H9 (cell line): ENCODE measurements at regions not wholly inside any gene's neighbourhood (a gene's known extent, or its start where the extent isn't known, plus 50 kb on each side); places are given as distances from the start of the nearest gene placed in this dataset.

ENCODE experiments used
- DNase-seq: peaks from one replicate; pipeline ENCODE4 v3.0.0-alpha.2; 2017
- H2AFZ ChIP-seq: one replicate; pipeline ENCODE4 v1.6.1; 2013; ENCODE audit warnings: mild to moderate bottlenecking, low read length, control low read depth, moderate library complexity
- H2AK5ac ChIP-seq: 2 replicates; pipeline ENCODE4 v1.6.1; 2013; ENCODE audit warnings: low read length, control low read depth, mixed read lengths; ENCODE audit not compliant: insufficient read length
- H2BK120ac ChIP-seq: one replicate; pipeline ENCODE4 v1.6.1; 2013; ENCODE audit warnings: low read depth, mild to moderate bottlenecking, low read length, control low read depth, inconsistent platforms; ENCODE audit not compliant: poor library complexity, severe bottlenecking
- H2BK12ac ChIP-seq: 2 replicates; pipeline ENCODE4 v1.6.1; 2013; ENCODE audit warnings: low read length, control low read depth, mixed read lengths, low read depth; ENCODE audit not compliant: insufficient read length
- H2BK15ac ChIP-seq: 2 replicates; pipeline ENCODE4 v1.6.1; 2013; ENCODE audit warnings: low read depth, low read length, control low read depth
- H2BK20ac ChIP-seq: one replicate; pipeline ENCODE4 v1.6.1; 2013; ENCODE audit warnings: low read depth, mild to moderate bottlenecking, low read length, control low read depth, inconsistent platforms; ENCODE audit not compliant: poor library complexity, severe bottlenecking
- H2BK5ac ChIP-seq: 2 replicates; pipeline ENCODE4 v1.6.1; 2013; ENCODE audit warnings: low read length, control low read depth, mixed read lengths; ENCODE audit not compliant: insufficient read length
- H3K14ac ChIP-seq: 2 replicates; pipeline ENCODE4 v1.6.1; 2013; ENCODE audit warnings: low read length, control low read depth; ENCODE audit not compliant: insufficient read depth
- H3K18ac ChIP-seq: 2 replicates; pipeline ENCODE4 v1.6.1; 2013; ENCODE audit warnings: low read depth, mild to moderate bottlenecking, mixed read lengths, low read length, control low read depth; ENCODE audit not compliant: insufficient read length
- H3K23ac ChIP-seq: 2 replicates; pipeline ENCODE4 v1.6.1; 2013; ENCODE audit warnings: low read length, control low read depth, mixed read lengths, low read depth; ENCODE audit not compliant: insufficient read length
- H3K23me2 ChIP-seq: 2 replicates; pipeline ENCODE4 v1.6.1; 2013; ENCODE audit warnings: low read depth, mild to moderate bottlenecking, mixed read lengths, low read length, control low read depth; ENCODE audit not compliant: insufficient read length, poor library complexity, severe bottlenecking
- H3K27ac ChIP-seq: 2 replicates; pipeline ENCODE4 v1.5.1; 2013; ENCODE audit warnings: low read length, control low read depth, mixed read lengths, low read depth; ENCODE audit not compliant: insufficient read length
- H3K27me3 ChIP-seq: 2 replicates; pipeline ENCODE4 v1.6.1; 2013; ENCODE audit warnings: low read length, control low read depth, inconsistent platforms; ENCODE audit not compliant: insufficient read depth
- H3K4ac ChIP-seq: 2 replicates; pipeline ENCODE4 v1.6.1; 2013; ENCODE audit warnings: low read depth, mild to moderate bottlenecking, control low read depth, inconsistent platforms, low read length, moderate library complexity
- H3K4me1 ChIP-seq: 2 replicates; pipeline ENCODE4 v1.6.1; 2013; ENCODE audit warnings: low read length, control low read depth, inconsistent platforms; ENCODE audit not compliant: insufficient read depth
- H3K4me2 ChIP-seq: 2 replicates; pipeline ENCODE4 v1.6.1; 2013; ENCODE audit warnings: low read length, control low read depth, mixed read lengths; ENCODE audit not compliant: insufficient read length, insufficient read depth
- H3K56ac ChIP-seq: 2 replicates; pipeline ENCODE4 v1.6.1; 2013; ENCODE audit warnings: low read depth, mild to moderate bottlenecking, mixed read lengths, low read length, control low read depth; ENCODE audit not compliant: insufficient read length
- H3K79me1 ChIP-seq: 2 replicates; pipeline ENCODE4 v1.6.1; 2013; ENCODE audit warnings: low read depth, mild to moderate bottlenecking, moderate library complexity, low read length, control low read depth, inconsistent platforms; ENCODE audit not compliant: insufficient read depth, poor library complexity, severe bottlenecking
- H3K79me2 ChIP-seq: 2 replicates; pipeline ENCODE4 v1.6.1; 2013; ENCODE audit warnings: low read length, control low read depth, inconsistent platforms; ENCODE audit not compliant: insufficient read depth
- H3K9ac ChIP-seq: 2 replicates; pipeline ENCODE4 v1.6.1; 2013; ENCODE audit warnings: low read length, control low read depth, mixed read lengths; ENCODE audit not compliant: insufficient read length; ENCODE audit errors: extremely low read depth
- H3K9me3 ChIP-seq: one replicate; pipeline ENCODE4 v1.6.1; 2013; ENCODE audit warnings: low read depth, low read length, inconsistent platforms; ENCODE audit not compliant: control insufficient read depth
- H3T11ph ChIP-seq: one replicate; pipeline ENCODE4 v1.6.1; 2013; ENCODE audit warnings: mild to moderate bottlenecking, low read length, control low read depth, inconsistent platforms
- H4K20me1 ChIP-seq: one replicate; pipeline ENCODE4 v1.6.1; 2013; ENCODE audit not compliant: control insufficient read depth, insufficient read length, insufficient read depth
- H4K5ac ChIP-seq: 2 replicates; pipeline ENCODE4 v1.6.1; 2013; ENCODE audit warnings: low read depth, mild to moderate bottlenecking, mixed read lengths, low read length, control low read depth; ENCODE audit not compliant: insufficient read length
- H4K8ac ChIP-seq: replicated peaks from 2 replicates; pipeline ENCODE4 v1.6.1; 2013; ENCODE audit warnings: low read length, control low read depth, mixed read lengths, low read depth; ENCODE audit not compliant: insufficient read length
- H4K91ac ChIP-seq: 2 replicates; pipeline ENCODE4 v1.6.1; 2013; ENCODE audit warnings: low read depth, mild to moderate bottlenecking, moderate library complexity, mixed read lengths, low read length, control low read depth; ENCODE audit not compliant: insufficient read length
- H3K27ac Mint-ChIP-seq, 3 experiments: 2 replicates in 2 of 3; 3 replicates in 1 of 3; pipeline ENCODE4 v1.8.0; 2020 to 2021; ENCODE audit warnings: mixed read lengths in 3 of 3, mild to moderate bottlenecking in 1 of 3, moderate library complexity in 1 of 3
- H3K27me3 Mint-ChIP-seq: 2 replicates; pipeline ENCODE4 v1.8.0; 2021; ENCODE audit warnings: low read depth, mild to moderate bottlenecking, moderate library complexity, mixed read lengths
- H3K36me3 Mint-ChIP-seq, 3 experiments: 2 replicates in 2 of 3; 3 replicates in 1 of 3; pipeline ENCODE4 v1.8.0; 2020 to 2021; ENCODE audit warnings: low read depth in 3 of 3, mixed read lengths in 3 of 3; ENCODE audit not compliant: insufficient read depth in 1 of 3
- H3K4me1 Mint-ChIP-seq, 2 experiments: 2 replicates each; pipeline ENCODE4 v1.8.0; 2020; ENCODE audit warnings: mixed read lengths in 2 of 2
- H3K4me3 Mint-ChIP-seq, 2 experiments: 2 replicates in 1 of 2; 3 replicates in 1 of 2; pipeline ENCODE4 v1.8.0; 2020 to 2021; ENCODE audit warnings: mild to moderate bottlenecking in 2 of 2, mixed read lengths in 2 of 2, moderate library complexity in 1 of 2
- H3K9me3 Mint-ChIP-seq, 2 experiments: 2 replicates in 1 of 2; 3 replicates in 1 of 2; pipeline ENCODE4 v1.8.0; 2020; ENCODE audit warnings: mild to moderate bottlenecking in 2 of 2, mixed read lengths in 2 of 2, moderate library complexity in 1 of 2
- CTCF ChIP-seq: fragments of 200-600 bp; sonication (generic); conservative IDR thresholded peaks from 3 replicates; pipeline ENCODE4 v1.8.0; 2021; ENCODE audit warnings: antibody characterized with exemption, mild to moderate bottlenecking
- WGBS: extraction: QIAGEN DNeasy Blood & Tissue Kit; methylation state at CpG from one replicate; pipeline ENCODE4 v1.1.7; 2013; ENCODE audit warnings: missing lambda C conversion rate, low lambda C conversion rate, mixed read lengths; ENCODE audit not compliant: insufficient read length; ENCODE audit errors: extremely low coverage; 5-methylcytosine and 5-hydroxymethylcytosine counted together

- Histone ChIP-seq H3K23me2 (no peaks in the 10 kb centered on the region), H2AK5ac (no peak overlapping the region), H3K18ac (no peak overlapping the region), H2AFZ (no peak overlapping the region), H2BK120ac (no peak overlapping the region), H3K56ac (no peak overlapping the region), H3K4ac (no peak overlapping the region), H4K20me1 (no peaks in the 10 kb centered on the region), H3K27me3 (no peaks in the 10 kb centered on the region), H4K5ac (no peak overlapping the region), H3K23ac (no peak overlapping the region), H2BK12ac (no peak overlapping the region), H3K79me1 (no peaks in the 10 kb centered on the region), H3T11ph (no peak overlapping the region), H3K9me3 (no peaks in the 10 kb centered on the region), H4K91ac (no peak overlapping the region), H4K8ac (no peak overlapping the region), H3K4me1 (no peaks in the 10 kb centered on the region), H3K4me2 (no peak overlapping the region), H2BK20ac (no peak overlapping the region), H2BK15ac (no peak overlapping the region), H2BK5ac (no peak overlapping the region), H3K27ac (no peak overlapping the region), H3K9ac (no peak overlapping the region), H3K14ac (no peak overlapping the region), H3K79me2 (no peaks in the 10 kb centered on the region)
- H3K9me3 Mint-ChIP-seq, result no peaks in the 10 kb centered on the region
- no peak for TF ChIP-seq CTCF
- DNase-seq, result no peak
- H3K4me3 Mint-ChIP-seq, result no peak overlapping the region
- 0 out of 4 replicates have a peak, but pooled peaks cover 0 to 2% of the 10 kb centered on the region in 2 experiments for H3K4me1 Mint-ChIP-seq
- peaks cover 2% of the 10 kb centered on the region; the same call in 1 of the 2 replicates for H3K27me3 Mint-ChIP-seq
- H3K27ac Mint-ChIP-seq, result no peak overlapping the region
- WGBS, result no CpG with 5 or more reads among the region's 23 CpGs
- H3K36me3 Mint-ChIP-seq, result no peaks in the 10 kb centered on the region
These were observed 101.4 kb downstream of the PDCL3 start for GRCh38 chr2:100664021-100664755.
